ENCODE measurements at regions not wholly inside any gene's neighbourhood (a gene's known extent, or its start where the extent isn't known, plus 50 kb on each side); places are given as distances from the start of the nearest gene placed in this dataset.

DNA sequence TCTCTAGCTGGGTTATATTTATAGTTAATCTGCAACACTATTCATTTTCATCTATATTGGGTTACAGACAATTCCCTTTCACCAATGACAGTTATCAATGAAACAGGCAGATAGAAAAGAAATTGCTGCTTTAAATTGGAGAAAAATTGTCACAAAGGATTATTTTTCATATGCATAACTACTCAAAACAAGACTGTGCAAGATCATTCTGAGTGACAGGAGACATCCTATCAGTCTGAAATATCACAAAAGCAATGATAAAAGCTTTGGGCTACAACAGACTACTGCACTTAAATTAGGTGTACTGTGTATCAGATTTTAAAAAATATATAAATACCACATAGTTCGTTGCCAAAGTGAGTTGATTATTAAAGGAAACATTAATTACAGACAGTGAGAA, 722.6 kb downstream of the ARAP2 start:
- TF ChIP-seq EP300 (IDR thresholded peaks at IDR 0.05) = no peak
- no peak for TF ChIP-seq POLR2A (IDR thresholded peaks at IDR 0.05)
- TF ChIP-seq, protein P1, sequence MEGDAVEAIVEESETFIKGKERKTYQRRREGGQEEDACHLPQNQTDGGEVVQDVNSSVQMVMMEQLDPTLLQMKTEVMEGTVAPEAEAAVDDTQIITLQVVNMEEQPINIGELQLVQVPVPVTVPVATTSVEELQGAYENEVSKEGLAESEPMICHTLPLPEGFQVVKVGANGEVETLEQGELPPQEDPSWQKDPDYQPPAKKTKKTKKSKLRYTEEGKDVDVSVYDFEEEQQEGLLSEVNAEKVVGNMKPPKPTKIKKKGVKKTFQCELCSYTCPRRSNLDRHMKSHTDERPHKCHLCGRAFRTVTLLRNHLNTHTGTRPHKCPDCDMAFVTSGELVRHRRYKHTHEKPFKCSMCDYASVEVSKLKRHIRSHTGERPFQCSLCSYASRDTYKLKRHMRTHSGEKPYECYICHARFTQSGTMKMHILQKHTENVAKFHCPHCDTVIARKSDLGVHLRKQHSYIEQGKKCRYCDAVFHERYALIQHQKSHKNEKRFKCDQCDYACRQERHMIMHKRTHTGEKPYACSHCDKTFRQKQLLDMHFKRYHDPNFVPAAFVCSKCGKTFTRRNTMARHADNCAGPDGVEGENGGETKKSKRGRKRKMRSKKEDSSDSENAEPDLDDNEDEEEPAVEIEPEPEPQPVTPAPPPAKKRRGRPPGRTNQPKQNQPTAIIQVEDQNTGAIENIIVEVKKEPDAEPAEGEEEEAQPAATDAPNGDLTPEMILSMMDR (IDR thresholded peaks at IDR 0.05) = no peak
